ENCODE measurements at regions not wholly inside any gene's neighbourhood (a gene's known extent, or its start where the extent isn't known, plus 50 kb on each side); places are given as distances from the start of the nearest gene placed in this dataset.

- TF ChIP-seq ZNF10 (CRISPR knock-in tag; IDR thresholded peaks at IDR 0.05; ENCODE audit: borderline replicate concordance, low read depth) (no peak), MAZ (IDR thresholded peaks at IDR 0.05; ENCODE audit: borderline replicate concordance, low read depth, low read length) (no peak), MAZ (CRISPR knock-in tag; IDR thresholded peaks at IDR 0.05; ENCODE audit: low read depth) (no peak), ZNF564 (CRISPR knock-in tag; IDR thresholded peaks at IDR 0.05) (no peak), SMC3 (IDR thresholded peaks at IDR 0.05; ENCODE audit: low read length) (peak; percentile 39; the same call in 1 of the 2 replicates), ZBTB39 (CRISPR knock-in tag; IDR thresholded peaks at IDR 0.05) (no peak), PREB (CRISPR knock-in tag; IDR thresholded peaks at IDR 0.05) (no peak), PPARG (CRISPR knock-in tag; conservative IDR thresholded peaks at IDR 0.05) (no peak), SRY (CRISPR knock-in tag; IDR thresholded peaks at IDR 0.05) (no peak), ZFYVE20 (CRISPR knock-in tag; IDR thresholded peaks at IDR 0.05; ENCODE audit: borderline replicate concordance, low read depth) (no peak), ZNF784 (CRISPR knock-in tag; IDR thresholded peaks at IDR 0.05; ENCODE audit: borderline replicate concordance) (no peak), TFDP1 (CRISPR knock-in tag; IDR thresholded peaks at IDR 0.05; ENCODE audit: borderline replicate concordance) (no peak)
These were observed 127.9 kb upstream of the NOL4 start (continued) for GRCh38 chr18:34352385-34353163.
